ENCODE measurements at regions not wholly inside any gene's neighbourhood (a gene's known extent, or its start where the extent isn't known, plus 50 kb on each side); places are given as distances from the start of the nearest gene placed in this dataset.

GRCh38 chr9:2448193-2448738 is 173.3 kb upstream of the VLDLR start:
- no peak for DNase-seq (ENCODE audit: low spot score)

- no peak for DNase-seq (ENCODE audit: low spot score)
Observed at GRCh38 chr9:2453106-2453505, 168.5 kb upstream of the VLDLR start.

GRCh38 chr9:2453701-2454100 is 167.9 kb upstream of the VLDLR start:
- DNase-seq (ENCODE audit: low spot score) = no peak

- DNase-seq (ENCODE audit: low spot score) = no peak
Observed at GRCh38 chr9:2459756-2460155, 161.8 kb upstream of the VLDLR start.

DNA sequence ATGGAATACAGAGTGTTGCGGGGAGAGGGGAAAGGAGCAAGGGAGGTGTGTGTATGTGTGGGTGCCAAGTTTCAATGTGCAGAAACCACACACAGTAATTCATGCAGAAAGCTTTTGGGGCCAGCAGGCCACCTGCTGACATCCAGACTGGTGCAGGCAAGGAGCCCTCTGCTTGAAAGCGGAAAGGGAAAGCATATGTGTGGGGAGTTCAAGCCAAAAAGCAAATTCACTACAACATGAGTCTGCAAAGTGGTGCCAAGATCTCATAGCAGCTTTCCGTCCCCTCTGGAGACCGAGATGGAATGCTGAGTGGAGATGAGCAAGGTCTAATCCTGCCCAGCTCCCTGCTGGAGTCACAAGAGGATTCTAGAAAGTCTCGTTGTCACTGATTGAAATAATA is 159.7 kb upstream of the VLDLR start:
- no peak for DNase-seq (ENCODE audit: low spot score)

- no peak for DNase-seq (ENCODE audit: low spot score)
Observed at GRCh38 chr9:2464624-2465023, 157.0 kb upstream of the VLDLR start.

DNA sequence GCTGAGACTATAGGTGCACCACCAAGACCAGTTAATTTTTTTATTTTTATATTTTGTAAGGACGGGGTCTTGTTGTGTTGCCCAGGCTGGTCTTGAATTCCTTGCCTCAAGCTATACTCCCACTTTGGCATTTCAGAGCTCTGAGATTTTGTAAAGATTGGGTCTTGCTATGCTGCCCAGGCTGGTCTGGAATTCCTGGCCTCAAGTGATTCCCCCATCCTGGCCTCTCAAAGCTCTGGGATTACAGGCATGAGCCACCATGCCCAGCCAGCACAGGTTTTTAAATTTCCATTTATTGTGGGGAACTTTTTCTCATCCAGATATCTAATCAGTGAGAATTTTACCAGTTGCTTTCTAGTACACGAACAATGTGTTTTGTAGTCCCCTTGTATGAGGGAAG is 156.1 kb upstream of the VLDLR start:
- no peak for DNase-seq (ENCODE audit: low spot score)

DNA sequence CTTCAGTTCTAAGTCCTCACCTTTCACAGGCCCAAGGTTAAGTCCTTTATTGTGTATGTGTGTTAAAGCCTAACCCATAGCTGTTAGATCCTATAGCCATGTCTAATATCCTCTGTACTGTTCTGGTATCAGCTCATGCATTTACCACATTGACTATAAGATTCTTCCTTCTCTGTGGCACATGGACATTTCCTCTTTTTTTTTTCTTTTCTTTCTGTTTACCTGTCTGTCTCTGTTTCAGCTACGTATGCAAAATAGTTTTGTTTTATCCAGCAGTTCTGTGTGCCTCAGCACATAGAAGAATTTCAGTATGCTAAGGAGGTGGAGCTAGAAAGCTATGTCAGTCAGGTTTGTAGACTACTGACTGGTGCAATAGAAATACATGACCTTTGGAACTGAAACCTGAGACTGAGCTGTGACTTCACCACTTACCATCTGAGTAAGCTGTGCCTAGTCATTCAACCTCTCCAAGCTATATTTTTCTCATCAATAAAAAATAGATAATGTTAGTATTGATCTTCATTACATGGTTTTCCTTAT is 155.6 kb upstream of the VLDLR start:
- DNase-seq (ENCODE audit: low spot score) = no peak

DNA sequence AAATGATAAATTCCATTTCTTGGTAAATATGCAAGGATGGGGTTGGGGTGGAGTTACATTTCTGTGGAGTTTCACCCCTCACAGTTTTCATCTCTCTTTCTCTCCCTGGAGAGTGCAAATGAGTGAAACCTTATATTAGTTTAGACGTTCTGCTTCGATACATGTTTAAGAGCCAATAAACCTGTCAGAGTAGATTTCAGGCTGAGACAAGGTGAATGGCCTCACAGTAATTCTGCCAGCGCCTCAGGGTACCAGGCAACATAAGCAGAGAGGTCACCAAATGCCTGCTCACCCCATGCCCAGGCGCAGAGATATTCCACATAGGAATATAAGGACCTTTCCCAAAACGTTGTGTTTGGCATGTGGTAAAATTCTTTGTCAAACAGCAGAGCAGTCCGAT is 154.9 kb upstream of the VLDLR start:
- no peak for DNase-seq (ENCODE audit: low spot score)

GRCh38 chr9:2469681-2470221 is 151.8 kb upstream of the VLDLR start:
- no peak for DNase-seq (ENCODE audit: low spot score)

DNA sequence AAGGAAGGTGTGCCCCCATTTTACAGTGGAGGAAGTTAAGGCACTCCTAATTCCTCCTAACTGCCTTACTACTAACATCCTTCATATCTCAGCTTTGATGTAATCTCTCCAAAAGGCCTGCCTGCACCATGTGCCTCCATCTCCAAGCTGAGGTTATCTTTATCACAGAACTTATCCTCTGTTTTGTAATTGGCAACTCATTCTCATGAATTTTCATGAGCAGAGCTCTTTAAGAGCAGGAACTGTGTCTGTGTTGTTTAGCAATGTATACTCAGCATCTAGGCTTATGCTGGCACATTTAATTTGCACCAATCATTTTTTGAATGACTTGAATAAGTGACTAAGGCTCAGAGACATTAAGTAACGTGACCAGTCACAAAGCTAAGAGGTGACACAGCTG is 147.9 kb upstream of the VLDLR start:
- no peak for DNase-seq (ENCODE audit: low spot score)

DNA sequence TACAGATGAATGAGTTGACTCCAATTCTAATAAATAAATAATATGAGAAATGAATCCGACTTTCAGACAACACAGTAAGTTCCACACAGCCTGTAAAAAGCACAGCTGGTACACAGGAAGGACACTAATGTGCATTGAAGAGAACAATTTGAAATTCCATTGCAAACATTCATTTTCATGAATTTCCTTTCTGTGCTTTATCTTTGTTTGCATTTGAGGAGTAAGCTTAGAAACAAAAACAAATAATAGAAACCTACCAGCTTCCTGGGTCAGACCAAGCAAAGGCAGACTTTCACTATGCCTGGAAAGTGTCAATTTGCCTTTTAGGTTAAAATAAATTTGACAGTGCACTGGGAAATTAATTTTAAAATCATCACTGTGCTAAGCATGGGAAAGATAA is 143.8 kb upstream of the VLDLR start:
- DNase-seq (ENCODE audit: low spot score) = no peak

DNA sequence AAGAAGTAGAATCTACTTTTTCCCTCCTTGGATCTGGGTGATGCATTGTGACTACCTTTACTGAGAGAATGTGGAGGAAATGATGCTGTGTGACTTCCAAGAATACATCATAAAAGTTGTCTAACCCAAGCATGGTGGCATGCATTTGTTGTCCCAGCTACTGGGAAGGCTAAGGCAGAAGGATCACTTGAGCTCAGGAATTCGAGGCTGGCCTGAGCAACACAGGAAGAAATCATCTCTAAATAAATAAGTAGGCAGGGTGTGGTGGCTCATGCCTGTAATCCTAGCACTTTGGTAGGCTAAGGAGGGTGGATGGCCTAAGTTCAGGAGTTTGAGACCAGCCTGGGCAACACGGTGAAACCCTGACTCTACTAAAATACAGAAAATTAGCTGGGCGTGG is 143.2 kb upstream of the VLDLR start:
- DNase-seq (ENCODE audit: low spot score) = no peak

DNA sequence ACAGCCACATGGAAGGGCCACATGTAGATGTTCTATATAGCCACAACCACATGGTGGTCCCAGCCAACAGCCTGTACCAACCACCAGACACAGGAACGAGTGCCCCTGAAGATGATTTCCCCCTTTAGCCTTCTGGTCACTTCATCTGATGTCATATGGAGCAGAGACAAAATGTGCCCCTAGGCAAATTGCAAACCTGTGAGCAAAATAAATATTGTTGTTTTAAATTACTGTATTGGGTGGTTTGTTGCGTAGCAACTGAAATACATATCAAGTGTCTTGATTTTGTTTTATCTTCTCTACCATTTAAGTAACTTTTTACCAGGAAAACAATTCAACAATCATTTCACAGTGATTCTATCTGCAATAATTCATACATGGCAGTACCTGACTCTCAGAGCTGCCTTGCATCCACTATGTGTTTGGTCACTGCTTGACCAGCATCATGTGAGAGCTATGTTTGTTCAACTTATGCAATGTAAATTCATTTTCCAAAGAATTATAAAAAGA is 142.5 kb upstream of the VLDLR start:
- no peak for DNase-seq (ENCODE audit: low spot score)

DNA sequence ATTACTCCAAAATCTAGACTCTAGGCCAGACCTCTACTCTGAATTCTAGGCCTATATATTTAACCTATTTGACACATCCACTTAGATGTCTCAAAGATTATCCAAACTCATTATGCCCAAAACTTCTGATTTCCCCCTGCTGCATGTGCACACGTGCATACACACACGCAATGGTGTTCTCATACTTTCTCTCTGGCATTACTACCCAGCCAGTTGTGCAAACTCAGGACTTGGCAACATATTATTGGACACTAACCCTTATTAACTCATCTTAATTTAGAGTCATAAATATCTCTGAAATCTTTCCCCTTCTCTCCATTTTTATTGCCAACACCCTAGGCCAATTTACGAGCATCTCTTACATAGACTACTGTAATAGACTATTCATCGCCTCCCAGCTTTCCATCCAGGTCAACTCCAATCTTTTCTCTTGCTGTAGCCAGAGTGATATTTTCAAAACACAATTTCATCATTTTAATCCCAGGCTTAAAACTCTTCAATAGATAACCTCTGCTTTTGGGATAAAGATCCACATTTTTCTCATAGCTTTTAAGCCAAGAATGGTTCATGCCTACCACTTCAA is 141.2 kb upstream of the VLDLR start:
- DNase-seq (ENCODE audit: low spot score) = no peak

- no peak for DNase-seq (ENCODE audit: low spot score)
Observed at GRCh38 chr9:2481216-2481615, 140.4 kb upstream of the VLDLR start.

DNA sequence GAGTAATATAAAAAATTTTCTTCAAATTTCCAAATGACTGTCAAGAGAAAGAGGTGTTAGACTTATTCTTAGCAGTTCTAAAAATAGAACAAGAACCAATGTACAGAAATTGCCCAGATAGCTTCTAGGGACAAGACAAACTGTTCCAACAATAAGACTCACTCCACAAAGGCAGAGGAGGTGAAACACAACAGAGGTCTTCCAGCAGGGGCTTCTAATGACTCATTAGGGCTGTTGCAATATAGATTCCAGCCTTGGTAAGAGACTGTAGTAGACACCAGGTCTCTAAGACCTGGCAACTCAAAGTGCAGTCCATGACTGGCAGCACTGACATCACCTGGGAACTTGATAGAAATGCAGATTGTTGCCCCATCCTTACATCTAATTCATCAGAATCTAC is 134.6 kb upstream of the VLDLR start:
- DNase-seq (ENCODE audit: low spot score) = no peak

DNA sequence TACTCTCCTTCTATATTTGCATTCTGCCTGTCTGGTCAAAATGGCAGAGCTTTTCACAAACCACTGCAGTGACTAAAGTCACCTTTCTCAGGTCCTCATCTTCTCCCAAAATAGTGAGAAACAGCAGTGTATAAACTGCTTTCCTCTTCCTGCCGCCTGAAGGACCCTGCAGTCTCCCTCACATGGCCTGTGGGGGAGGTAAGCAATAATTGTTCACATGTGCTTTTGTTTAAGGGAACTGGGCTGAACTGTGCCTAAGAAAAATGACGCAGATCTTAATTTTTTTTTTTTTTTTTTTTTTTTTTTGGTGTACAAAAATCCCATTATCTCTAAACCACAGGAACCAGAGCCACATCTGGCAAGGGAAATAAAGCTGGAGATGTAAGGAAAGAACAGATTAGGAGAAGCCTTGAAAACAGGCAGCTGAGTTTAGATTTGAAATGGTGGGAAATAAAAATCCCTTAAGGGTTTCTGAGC is 131.7 kb upstream of the VLDLR start:
- peak; percentile 83 for DNase-seq (ENCODE audit: low spot score)

DNA sequence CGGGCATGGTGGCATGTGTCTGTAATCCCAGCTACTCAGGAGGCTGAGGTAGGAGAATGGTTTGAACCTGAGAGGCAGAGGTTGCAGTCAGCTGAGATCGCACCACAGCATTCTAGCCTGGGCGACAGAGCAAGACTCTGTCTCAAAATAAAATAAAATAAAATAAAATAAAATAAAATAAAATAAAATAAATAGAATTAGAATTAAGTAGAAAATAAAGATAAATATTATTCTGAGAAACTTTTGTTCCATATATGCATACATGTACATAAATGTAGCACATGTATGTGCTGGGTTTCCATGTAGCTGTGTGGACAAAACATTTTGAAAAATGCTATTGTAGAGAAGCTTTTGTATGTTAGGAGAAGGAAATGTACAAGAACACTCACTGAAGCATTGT is 129.4 kb upstream of the VLDLR start:
- DNase-seq (ENCODE audit: low spot score) = no peak

DNA sequence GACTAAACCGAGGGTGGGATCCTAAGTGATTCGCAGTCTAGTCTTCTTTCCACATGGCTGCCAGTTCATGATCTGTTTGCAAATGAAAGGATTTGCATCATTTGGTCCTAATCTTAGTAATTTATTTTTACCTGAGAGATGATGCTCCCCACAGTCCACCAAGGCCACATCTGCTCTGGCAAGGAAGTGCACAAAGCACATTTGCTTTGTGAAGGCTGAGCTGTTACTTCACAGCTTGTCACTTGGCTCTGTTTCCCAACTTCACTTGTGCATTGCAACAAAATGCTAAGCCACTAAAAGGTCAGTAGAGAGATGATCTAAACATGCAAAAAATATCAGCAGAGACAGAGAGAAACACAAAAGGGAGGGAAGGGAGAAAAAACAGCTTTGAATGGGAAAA is 128.5 kb upstream of the VLDLR start:
- DNase-seq (ENCODE audit: low spot score) = no peak

- DNase-seq (ENCODE audit: low spot score) = no peak
Observed at GRCh38 chr9:2493529-2493928, 128.1 kb upstream of the VLDLR start.

DNA sequence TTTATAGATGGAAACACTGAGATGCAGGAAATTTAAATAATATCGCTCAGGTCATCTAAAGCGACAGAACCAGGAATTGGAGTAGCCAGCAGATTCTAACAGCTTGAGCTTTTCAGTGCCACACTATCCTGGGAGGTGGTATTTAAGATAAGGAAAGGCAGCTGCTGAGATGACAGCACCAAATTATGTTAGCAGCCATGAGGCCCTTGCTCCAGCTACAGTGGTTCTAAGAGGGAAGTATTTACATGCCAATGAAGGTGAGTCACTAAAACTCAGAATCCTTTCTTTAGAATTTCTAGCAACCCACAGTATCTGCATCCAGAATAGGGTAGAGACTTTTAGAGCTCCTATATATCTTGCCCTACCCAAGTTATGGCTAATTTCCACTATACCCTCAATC is 127.0 kb upstream of the VLDLR start:
- peak; percentile 60 for DNase-seq (ENCODE audit: low spot score)
